Panc1 (cell line): ENCODE measurements at regions not wholly inside any gene's neighbourhood (a gene's known extent, or its start where the extent isn't known, plus 50 kb on each side); places are given as distances from the start of the nearest gene placed in this dataset.
A peak's percentile ranks its signal among the peaks of the same experiment; 100 is the strongest.

ENCODE experiments used
- ATAC-seq: fragments of 200-7000 bp; cut with Tn5 transposase; 2 replicates; pipeline ENCODE4 v1.9.1; 2020; ENCODE audit warnings: mild to moderate bottlenecking, moderate library complexity
- BruUV-seq: library from RNA; stranded (reverse); fragments of 400-500 nt; replicated peaks from 2 replicates; lab custom pipeline; 2021; lab: Mats Ljungman, UMichigan
- CTCF ChIA-PET: fragments of 300-600 bp; sonication (Branson Sonifier 250); formaldehyde crosslinking; loops from one replicate; lab custom pipeline; 2022; ENCODE audit warnings: antibody characterized with exemption; lab: Charles Lee
- POLR2A ChIA-PET: fragments of 300-600 bp; sonication (Branson Sonifier 250); formaldehyde crosslinking; loops from one replicate; lab custom pipeline; 2022; ENCODE audit warnings: antibody characterized with exemption; lab: Charles Lee
- DNase-seq: peaks from one replicate; pipeline ENCODE4 v3.0.0-alpha.2; 2010; ENCODE audit warnings: low read depth, low spot score
- H3K27ac ChIP-seq: 2 replicates; pipeline ENCODE4 v1.5.1; 2011; ENCODE audit warnings: mild to moderate bottlenecking, low read length, inconsistent platforms
- H3K27me3 ChIP-seq: fragments of 200-500 bp; sonication (Bioruptor generic); 2 replicates; pipeline ENCODE4 v1.6.0; 2014; ENCODE audit warnings: low read length, inconsistent platforms; ENCODE audit not compliant: control insufficient read depth, insufficient read depth
- H3K36me3 ChIP-seq: fragments of 200-500 bp; sonication (Bioruptor generic); 2 replicates; pipeline ENCODE4 v1.5.1; 2014; ENCODE audit warnings: inconsistent platforms, mild to moderate bottlenecking, low read length, moderate library complexity; ENCODE audit not compliant: control insufficient read depth, insufficient read depth
- H3K4me1 ChIP-seq: 2 replicates; pipeline ENCODE4 v1.5.1; 2011; ENCODE audit warnings: inconsistent platforms, mild to moderate bottlenecking, low read length, moderate library complexity; ENCODE audit not compliant: control insufficient read depth, insufficient read depth
- H3K4me3 ChIP-seq, 2 experiments: 2 replicates each; pipeline ENCODE4 v1.5.1; 2011 to 2012; ENCODE audit warnings: low read depth in 2 of 2, low read length in 2 of 2, mild to moderate bottlenecking in 2 of 2, inconsistent platforms in 1 of 2, moderate library complexity in 1 of 2
- H3K9me3 ChIP-seq: fragments of 200-500 bp; sonication (Bioruptor generic); 2 replicates; pipeline ENCODE4 v1.5.1; 2014; ENCODE audit warnings: low read depth, mild to moderate bottlenecking, inconsistent platforms, low read length, moderate library complexity; ENCODE audit not compliant: control insufficient read depth, insufficient read depth
- CTCF ChIP-seq: fragments of 450-650 bp; IDR thresholded peaks from 2 replicates; pipeline ENCODE4 v1.5.1; 2017; ENCODE audit warnings: mild to moderate bottlenecking
- POLR2AphosphoS5 ChIP-seq: IDR thresholded peaks from 2 replicates; pipeline ENCODE4 v1.6.1; 2012; ENCODE audit warnings: mild to moderate bottlenecking, low read depth, low read length, moderate library complexity
- SIN3A ChIP-seq: IDR thresholded peaks from 2 replicates; pipeline ENCODE4 v1.6.1; 2012; ENCODE audit warnings: low read depth, mild to moderate bottlenecking, low read length, moderate library complexity, borderline replicate concordance; ENCODE audit not compliant: insufficient read depth
- TCF7L2 ChIP-seq: IDR thresholded peaks from 2 replicates; pipeline ENCODE4 v1.6.1; 2011; ENCODE audit warnings: mild to moderate bottlenecking, low read depth, low read length, inconsistent platforms
- in situ Hi-C: cut with HindIII; loops from 2 replicates; pipeline ENCODE4 v1.10.0; 2016; ENCODE audit warnings: low sequenced_read_pairs, low pct_unique_long_range_greater_than_20kb
- intact Hi-C: fragments of 100-400 bp; cut with micrococcal nuclease; formaldehyde crosslinking; loops from one replicate; pipeline ENCODE4 v1.10.0; 2022; ENCODE audit not compliant: unreplicated experiment
- TF ChIP-seq, protein P1 (sequence below), 2 experiments: IDR thresholded peaks; 2 replicates each; pipeline ENCODE4 v1.6.1; 2011 to 2012; ENCODE audit warnings: low read depth in 2 of 2, control low read depth in 1 of 2, low read length in 1 of 2, mild to moderate bottlenecking in 1 of 2, moderate library complexity in 1 of 2; ENCODE audit not compliant: insufficient read depth in 1 of 2

- Histone ChIP-seq H3K36me3 (no peaks in the 10 kb centered on the region), H3K27ac (no peak overlapping the region), H3K4me1 (no peaks in the 10 kb centered on the region), H3K27me3 (no peaks in the 10 kb centered on the region), H3K9me3 (no peaks in the 10 kb centered on the region), H3K4me3 (no peak overlapping the region)
- ChIA-PET POLR2A (no interaction called here), CTCF (no interaction called here)
- intact Hi-C loops: no loop called here
- no TSS peak for BruUV-seq
- DNase-seq (no peak), ATAC-seq (no peak)
- TF ChIP-seq POLR2AphosphoS5 (no peak), TCF7L2 (no peak), CTCF (no peak), SIN3A (no peak)
- TF ChIP-seq, protein P1, sequence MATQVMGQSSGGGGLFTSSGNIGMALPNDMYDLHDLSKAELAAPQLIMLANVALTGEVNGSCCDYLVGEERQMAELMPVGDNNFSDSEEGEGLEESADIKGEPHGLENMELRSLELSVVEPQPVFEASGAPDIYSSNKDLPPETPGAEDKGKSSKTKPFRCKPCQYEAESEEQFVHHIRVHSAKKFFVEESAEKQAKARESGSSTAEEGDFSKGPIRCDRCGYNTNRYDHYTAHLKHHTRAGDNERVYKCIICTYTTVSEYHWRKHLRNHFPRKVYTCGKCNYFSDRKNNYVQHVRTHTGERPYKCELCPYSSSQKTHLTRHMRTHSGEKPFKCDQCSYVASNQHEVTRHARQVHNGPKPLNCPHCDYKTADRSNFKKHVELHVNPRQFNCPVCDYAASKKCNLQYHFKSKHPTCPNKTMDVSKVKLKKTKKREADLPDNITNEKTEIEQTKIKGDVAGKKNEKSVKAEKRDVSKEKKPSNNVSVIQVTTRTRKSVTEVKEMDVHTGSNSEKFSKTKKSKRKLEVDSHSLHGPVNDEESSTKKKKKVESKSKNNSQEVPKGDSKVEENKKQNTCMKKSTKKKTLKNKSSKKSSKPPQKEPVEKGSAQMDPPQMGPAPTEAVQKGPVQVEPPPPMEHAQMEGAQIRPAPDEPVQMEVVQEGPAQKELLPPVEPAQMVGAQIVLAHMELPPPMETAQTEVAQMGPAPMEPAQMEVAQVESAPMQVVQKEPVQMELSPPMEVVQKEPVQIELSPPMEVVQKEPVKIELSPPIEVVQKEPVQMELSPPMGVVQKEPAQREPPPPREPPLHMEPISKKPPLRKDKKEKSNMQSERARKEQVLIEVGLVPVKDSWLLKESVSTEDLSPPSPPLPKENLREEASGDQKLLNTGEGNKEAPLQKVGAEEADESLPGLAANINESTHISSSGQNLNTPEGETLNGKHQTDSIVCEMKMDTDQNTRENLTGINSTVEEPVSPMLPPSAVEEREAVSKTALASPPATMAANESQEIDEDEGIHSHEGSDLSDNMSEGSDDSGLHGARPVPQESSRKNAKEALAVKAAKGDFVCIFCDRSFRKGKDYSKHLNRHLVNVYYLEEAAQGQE (IDR thresholded peaks at IDR 0.05; ENCODE audit: insufficient read depth in 1 of 2, low read depth in 2 of 2, low read length in 1 of 2): no peak
- in situ Hi-C loops: no loop called here
Measured at GRCh38 chr10:15445006-15445390, 73.9 kb upstream of the FAM171A1 start.

- DNase-seq (no peak), ATAC-seq (no peak)
- in situ Hi-C loops: no loop called here
Measured at GRCh38 chr10:15444105-15445005, 73.3 kb upstream of the FAM171A1 start.

DNA sequence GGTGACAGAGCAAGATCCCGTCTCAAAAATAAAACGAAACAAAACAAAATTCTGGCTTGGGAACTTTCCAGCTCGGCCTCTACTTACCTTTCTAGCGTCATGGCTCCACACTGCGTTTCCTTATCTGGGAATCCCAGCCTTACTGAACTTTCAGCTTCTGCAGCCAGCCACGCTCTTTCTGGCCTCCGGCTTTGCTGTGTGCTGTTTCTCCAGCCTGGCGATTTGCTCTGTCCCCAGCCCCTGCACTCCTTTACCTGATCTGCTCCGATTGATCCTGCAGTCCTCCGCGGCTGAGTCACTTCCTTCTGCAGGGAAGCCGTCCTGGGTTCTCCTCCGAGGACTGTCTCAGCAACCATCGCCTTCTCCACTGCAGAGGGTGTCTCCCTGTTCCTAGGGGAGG is 71.0 kb upstream of the FAM171A1 start:
- POLR2A ChIA-PET: no interaction called here
- no peaks in the 10 kb centered on the region for H3K4me1 ChIP-seq
- no peaks in the 10 kb centered on the region for H3K27me3 ChIP-seq
- BruUV-seq: no TSS peak
- no peaks in the 10 kb centered on the region for H3K36me3 ChIP-seq
- DNase-seq (no peak), ATAC-seq (no peak)
- H3K4me3 ChIP-seq: peak overlapping the region in 1 of 2 experiments; percentile 23; a peak in 1 of 4 replicates
- H3K27ac ChIP-seq: no peak overlapping the region
- TF ChIP-seq TCF7L2 (no peak), POLR2AphosphoS5 (no peak), CTCF (no peak), SIN3A (no peak)
- TF ChIP-seq, protein P1 (IDR thresholded peaks at IDR 0.05; ENCODE audit: insufficient read depth in 1 of 2, low read depth in 2 of 2, low read length in 1 of 2): no peak
- H3K9me3 ChIP-seq: no peaks in the 10 kb centered on the region
- intact Hi-C loops: no loop called here
- CTCF ChIA-PET: no interaction called here
- in situ Hi-C loops: no loop called here

More at GRCh38 chr10:15444105-15445005, 73.3 kb upstream of the FAM171A1 start:
- Histone ChIP-seq H3K4me3 (no peak overlapping the region), H3K36me3 (no peaks in the 10 kb centered on the region), H3K4me1 (no peaks in the 10 kb centered on the region), H3K27me3 (no peaks in the 10 kb centered on the region), H3K9me3 (no peaks in the 10 kb centered on the region), H3K27ac (no peak overlapping the region)
- no peak for TF ChIP-seq TCF7L2
- no peak for TF ChIP-seq SIN3A
- ChIA-PET CTCF (no interaction called here), POLR2A (no interaction called here)
- BruUV-seq: no TSS peak
- intact Hi-C loops: no loop called here
